ENCODE measurements at regions not wholly inside any gene's neighbourhood (a gene's known extent, or its start where the extent isn't known, plus 50 kb on each side); places are given as distances from the start of the nearest gene placed in this dataset.

GRCh38 chr11:26271666-26272065 is 60.3 kb upstream of the ANO3 start:
- TF ChIP-seq, protein P1, sequence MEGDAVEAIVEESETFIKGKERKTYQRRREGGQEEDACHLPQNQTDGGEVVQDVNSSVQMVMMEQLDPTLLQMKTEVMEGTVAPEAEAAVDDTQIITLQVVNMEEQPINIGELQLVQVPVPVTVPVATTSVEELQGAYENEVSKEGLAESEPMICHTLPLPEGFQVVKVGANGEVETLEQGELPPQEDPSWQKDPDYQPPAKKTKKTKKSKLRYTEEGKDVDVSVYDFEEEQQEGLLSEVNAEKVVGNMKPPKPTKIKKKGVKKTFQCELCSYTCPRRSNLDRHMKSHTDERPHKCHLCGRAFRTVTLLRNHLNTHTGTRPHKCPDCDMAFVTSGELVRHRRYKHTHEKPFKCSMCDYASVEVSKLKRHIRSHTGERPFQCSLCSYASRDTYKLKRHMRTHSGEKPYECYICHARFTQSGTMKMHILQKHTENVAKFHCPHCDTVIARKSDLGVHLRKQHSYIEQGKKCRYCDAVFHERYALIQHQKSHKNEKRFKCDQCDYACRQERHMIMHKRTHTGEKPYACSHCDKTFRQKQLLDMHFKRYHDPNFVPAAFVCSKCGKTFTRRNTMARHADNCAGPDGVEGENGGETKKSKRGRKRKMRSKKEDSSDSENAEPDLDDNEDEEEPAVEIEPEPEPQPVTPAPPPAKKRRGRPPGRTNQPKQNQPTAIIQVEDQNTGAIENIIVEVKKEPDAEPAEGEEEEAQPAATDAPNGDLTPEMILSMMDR (IDR thresholded peaks at IDR 0.05) = no peak
- TF ChIP-seq, protein P2, sequence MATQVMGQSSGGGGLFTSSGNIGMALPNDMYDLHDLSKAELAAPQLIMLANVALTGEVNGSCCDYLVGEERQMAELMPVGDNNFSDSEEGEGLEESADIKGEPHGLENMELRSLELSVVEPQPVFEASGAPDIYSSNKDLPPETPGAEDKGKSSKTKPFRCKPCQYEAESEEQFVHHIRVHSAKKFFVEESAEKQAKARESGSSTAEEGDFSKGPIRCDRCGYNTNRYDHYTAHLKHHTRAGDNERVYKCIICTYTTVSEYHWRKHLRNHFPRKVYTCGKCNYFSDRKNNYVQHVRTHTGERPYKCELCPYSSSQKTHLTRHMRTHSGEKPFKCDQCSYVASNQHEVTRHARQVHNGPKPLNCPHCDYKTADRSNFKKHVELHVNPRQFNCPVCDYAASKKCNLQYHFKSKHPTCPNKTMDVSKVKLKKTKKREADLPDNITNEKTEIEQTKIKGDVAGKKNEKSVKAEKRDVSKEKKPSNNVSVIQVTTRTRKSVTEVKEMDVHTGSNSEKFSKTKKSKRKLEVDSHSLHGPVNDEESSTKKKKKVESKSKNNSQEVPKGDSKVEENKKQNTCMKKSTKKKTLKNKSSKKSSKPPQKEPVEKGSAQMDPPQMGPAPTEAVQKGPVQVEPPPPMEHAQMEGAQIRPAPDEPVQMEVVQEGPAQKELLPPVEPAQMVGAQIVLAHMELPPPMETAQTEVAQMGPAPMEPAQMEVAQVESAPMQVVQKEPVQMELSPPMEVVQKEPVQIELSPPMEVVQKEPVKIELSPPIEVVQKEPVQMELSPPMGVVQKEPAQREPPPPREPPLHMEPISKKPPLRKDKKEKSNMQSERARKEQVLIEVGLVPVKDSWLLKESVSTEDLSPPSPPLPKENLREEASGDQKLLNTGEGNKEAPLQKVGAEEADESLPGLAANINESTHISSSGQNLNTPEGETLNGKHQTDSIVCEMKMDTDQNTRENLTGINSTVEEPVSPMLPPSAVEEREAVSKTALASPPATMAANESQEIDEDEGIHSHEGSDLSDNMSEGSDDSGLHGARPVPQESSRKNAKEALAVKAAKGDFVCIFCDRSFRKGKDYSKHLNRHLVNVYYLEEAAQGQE (IDR thresholded peaks at IDR 0.05; ENCODE audit: insufficient read depth in 1 of 2, low read depth in 2 of 2, low read length in 1 of 2) = no peak
- TF ChIP-seq POLR2AphosphoS5 (IDR thresholded peaks at IDR 0.05; ENCODE audit: low read depth, low read length) = no peak
- TF ChIP-seq SIN3A (IDR thresholded peaks at IDR 0.05; ENCODE audit: borderline replicate concordance, insufficient read depth, low read depth, low read length) = no peak
- TF ChIP-seq TCF7L2 (IDR thresholded peaks at IDR 0.05; ENCODE audit: low read depth, low read length) = no peak
